GM21381 (cell line): ENCODE measurements at regions not wholly inside any gene's neighbourhood (a gene's known extent, or its start where the extent isn't known, plus 50 kb on each side); places are given as distances from the start of the nearest gene placed in this dataset.

ENCODE experiments used
- ATAC-seq: cut with Tn5 transposase; IDR thresholded peaks from one replicate; pipeline ENCODE4 v1.9.1; 2021; ENCODE audit warnings: mild to moderate bottlenecking, moderate library complexity; ENCODE audit not compliant: unreplicated experiment

DNA sequence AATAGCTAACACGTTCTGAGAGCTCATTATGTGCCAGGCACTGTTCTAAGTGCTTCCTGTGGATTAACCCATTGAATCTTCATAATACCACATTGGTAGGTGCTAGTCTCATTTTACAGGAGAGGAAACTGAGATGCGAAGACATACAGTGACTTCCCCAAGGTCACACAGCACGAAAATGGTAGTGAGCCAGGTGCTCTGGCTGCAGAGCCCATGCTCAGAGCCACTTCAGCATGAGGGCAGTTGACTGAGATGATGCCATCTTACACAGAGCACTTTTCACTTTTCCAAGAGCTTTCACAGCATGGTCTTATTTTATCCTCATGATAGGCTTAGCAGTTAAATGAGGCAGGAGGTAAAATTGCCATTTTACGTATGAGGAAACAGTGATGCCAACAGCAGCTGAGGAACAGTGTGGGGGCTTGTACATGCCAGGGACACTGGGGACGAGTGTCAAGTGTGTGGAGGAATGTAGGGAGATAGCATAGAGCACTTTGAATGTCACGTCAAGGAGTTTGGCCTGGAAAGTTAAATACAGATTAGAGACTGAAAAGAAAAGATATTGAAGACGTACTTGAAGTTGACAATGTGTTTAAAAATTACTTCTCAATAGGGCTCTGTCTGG, 180.0 kb downstream of the KIF4B start:
- ATAC-seq: no peak

DNA sequence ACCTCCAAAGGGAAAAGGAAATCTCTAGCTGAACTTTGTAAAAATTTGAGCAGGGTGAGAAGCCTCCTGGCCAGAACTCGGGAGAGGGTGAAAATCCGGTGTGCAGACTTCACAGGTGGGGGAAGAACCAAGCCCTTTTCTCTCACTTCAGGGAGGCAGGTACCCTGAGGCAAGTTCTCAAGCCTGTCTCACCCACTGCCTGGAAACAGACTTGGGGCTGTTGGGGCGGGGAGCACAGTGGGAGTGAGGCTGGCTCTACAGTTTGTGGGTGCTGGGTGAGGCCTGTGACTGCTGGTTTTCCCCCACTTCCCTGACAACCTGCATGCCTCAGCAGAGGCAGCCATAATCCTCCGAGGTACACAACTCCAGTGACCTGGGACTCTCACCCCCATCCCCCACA, 187.1 kb downstream of the KIF4B start:
- no peak for ATAC-seq

DNA sequence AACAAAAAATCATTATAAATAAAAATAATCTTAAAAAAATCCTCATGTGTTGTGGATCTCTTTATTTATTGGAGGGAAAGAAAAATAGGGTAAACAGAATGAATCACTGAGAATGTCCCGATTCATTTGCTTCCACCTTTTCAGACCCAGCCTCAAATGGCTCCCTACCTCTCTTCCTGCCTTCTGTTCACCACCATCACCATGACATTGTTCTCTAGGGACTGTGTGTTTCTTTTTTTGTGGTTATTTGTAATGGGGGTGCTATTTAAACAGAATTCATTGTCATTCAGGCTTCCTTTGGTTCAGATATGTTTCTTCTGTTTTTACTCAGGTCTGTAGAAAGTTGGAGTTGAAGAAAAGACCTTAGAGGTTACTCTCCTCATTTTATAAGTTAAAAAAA, 198.2 kb downstream of the KIF4B start:
- no peak for ATAC-seq

DNA sequence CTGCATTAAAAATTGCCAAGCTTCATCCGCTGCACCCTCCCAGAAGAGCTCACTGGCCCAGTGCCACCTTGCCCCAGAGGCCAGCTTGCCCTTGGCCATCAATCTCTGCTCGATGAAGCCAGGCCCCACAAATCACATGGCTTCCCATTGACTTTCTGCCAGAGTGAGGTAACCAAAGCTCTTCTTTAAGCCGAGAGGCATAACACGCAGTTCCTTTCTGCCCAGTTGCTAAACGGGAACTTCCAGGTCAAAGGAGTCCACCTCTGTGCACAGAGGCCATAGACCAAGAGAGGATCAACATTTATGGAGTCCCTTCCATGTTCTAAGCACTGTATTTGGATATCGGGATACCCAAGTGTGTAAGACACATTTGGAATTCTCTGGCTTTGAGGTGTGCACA, 208.8 kb downstream of the KIF4B start:
- no peak for ATAC-seq

DNA sequence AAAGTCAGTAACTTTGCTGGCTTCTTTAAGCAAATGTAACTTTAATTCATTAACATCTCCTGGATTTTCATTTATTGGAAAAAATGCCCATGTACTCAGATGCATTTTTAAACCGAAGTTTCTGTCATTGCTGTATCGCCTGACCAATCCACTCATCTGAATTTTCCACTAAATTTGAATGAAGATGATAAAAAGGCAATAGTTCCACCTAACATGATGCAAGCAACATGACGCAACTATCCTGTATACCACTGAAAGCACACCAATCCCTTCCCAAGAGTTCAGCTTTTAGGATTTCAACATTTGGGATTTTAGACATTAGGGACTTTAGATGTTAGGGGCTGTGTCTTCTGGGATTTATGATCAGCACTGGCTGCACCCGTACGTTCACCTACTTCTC, 215.6 kb downstream of the KIF4B start:
- ATAC-seq: no peak

DNA sequence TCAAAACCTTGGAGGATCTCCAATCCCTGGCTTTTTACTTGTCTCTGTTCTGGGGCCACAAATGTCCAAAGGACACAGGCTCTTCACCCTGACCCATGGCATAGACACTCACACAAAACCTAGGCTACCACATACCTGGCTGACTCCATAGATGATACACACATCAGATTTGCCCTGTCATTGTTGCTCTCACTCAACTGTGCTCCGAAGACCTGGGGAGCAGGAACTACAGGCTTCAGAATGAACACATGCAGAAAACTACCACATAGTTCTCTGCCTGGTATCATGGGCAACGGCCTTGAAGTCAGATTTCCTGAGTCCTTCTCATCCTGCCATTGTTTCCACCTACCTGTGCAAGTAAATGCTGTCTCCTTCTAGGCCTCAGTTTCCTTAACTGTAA, 226.2 kb downstream of the KIF4B start:
- no peak for ATAC-seq

DNA sequence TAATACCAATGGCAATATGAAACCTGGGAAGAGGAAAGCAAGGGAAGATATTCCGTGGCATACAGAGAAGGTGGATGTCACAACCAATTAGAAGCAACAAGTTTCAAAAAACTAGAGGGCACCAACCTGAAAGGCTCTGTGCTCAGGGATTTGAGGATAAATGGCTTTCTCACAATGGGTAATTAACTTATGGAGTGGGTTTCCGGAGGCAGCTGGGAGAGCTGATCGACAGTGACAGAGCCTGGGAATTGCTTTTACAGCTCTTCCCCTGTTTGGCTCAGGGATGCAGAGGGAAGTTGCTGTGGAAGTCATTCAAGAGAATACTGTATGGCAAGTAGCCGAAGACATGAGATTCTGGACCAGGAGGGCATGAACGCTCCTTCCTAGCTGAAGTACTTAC, 237.0 kb downstream of the KIF4B start:
- no peak for ATAC-seq

DNA sequence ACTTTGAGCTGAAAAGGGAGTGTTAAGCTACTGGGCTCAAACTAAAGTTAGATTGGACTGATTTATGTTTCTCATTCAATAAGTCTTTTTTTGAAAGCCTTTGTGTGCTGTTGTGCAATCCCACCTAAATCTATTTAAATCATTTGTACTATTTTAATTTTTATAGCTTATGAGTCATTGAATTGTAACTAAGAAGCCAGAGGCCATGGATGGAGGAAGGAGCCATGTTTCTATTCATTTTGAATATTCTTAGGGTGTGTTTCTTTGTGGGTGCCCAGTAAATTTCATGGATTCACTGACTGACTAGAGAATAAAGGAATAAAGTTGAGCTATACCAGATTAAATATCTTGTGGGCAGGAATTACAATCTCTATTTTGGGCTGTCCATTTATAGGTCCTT, 238.5 kb downstream of the KIF4B start:
- no peak for ATAC-seq

DNA sequence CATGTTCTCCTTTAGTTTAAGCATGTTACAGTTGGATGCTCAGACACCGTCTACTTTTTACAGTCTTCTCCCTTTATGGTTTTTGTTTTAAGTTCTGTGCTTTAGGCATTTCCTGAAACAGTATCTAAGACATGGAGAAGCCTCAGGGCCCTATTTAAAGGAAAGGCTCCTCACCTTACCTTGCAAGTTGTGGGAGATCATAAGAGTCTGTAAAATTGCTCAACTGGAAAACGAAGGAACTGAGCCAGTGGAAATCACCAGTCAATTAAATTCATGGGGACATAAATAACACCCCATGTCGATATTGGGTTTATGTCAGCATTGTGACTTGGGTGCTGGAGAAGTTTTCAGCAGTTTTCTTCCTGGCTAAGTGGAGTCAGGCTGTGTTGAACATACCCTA, 239.2 kb downstream of the KIF4B start:
- no peak for ATAC-seq

DNA sequence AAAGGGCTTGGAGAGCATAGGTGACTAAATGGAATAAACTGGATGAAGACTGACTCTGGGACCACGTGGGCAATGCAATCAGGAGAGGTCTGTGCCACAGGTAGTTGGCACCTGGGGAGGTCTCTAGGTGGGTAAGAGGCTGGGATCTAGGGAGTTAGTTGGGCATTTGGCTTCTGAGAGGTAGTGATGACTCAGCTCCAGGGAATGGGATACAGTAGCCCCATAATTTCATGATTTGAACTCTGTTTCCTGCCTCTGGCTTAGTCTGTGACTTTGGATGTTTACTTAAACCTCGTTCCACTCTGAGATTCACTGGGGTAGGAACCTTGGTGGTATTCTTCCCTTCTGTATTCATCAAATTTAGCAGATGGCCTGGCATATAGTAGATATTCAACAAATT, 240.8 kb downstream of the KIF4B start:
- no peak for ATAC-seq

DNA sequence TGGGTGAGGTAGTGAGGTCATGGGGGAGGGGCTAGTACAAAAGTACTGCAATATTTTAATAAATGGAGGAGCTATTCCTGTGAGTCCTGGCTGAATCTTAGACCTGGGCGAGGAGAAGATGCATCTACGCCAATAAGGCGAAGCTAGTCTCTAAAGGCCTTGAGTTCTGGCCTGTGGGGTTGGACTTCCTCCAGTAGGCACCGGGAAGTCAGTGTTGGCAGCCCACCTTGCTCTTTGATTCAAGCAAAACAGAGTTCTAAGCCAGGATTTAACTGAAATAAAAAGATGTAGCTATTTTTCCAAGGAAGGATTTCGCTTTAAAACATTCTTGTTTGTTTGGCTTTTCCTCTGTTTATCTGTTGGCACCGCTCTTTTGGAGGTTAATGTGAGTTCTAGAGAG, 244.6 kb downstream of the KIF4B start:
- ATAC-seq: no peak

DNA sequence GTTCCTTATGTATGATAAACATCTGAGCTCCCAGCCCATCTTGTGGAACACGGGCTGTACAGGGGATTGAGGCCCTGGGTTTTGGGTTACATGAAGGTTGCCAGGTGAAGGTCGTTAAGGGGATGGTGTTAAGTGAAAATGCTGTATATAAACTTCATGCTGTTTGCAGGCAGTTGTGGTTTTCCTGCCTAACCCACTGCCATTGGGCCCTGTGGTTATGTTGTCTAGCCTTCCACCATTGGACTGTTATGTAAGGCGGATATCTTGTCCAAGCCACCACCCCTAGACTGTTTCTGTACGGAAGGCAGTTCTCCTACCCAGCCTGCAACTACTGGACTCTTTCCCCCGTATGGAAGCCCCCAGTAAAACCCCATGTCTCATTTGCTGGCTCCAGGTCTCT, 246.1 kb downstream of the KIF4B start:
- ATAC-seq: no peak

DNA sequence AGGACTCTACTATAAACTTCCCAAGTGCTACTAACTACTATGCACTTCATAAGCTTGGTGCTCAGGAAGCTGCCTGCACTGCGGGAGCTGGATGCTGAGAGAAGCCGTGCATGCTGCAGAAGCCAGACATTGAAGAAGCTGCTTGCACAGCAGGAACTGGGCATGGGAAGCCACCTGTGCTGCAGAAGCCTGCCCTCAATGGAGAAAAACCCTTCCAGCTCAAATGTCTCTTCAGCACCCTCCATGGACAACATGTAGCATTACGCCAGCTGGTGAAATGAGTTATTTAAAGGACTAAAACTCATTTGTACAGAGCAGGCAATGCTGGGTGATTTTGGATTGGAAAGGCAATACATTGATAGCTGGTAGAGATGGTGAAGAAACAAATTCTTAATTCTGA, 247.2 kb downstream of the KIF4B start:
- no peak for ATAC-seq

DNA sequence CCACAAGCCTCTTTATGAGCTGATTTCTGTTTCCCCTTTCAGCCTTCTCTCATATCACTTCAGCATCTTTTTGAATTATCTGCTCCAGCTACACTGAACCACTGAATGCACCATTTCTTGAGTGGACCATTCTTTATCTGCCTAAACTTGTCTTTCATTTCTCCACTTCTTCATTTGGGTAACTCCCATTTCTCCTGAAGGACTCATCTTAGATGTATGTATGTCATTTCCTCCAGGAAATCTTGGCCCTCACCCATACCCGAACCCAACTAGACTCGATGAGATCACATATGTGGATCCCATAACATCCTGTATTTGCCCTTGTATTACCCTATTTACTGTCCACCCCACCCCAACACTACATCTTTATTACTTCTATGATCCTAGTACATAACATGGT, 249.8 kb downstream of the KIF4B start:
- no peak for ATAC-seq

DNA sequence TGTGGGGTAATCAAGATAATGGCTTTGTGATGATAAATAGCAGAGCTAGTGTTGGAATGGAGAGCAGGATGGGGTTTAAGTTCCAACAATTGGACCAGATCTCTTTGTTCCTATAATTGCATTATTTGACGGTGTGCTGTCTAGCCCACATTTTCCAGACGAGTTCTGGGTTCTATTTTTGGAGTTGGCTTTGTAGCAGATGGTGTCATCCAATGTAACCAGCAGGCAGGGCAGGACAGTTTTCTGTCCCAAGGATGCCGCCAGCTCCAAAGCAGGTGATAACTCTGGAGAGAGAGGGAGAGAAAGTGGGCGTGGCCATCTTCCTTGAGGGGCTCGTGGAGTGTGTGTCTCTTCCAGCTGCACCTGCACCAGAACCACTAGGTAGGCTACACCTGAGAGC, 251.3 kb downstream of the KIF4B start:
- no peak for ATAC-seq

DNA sequence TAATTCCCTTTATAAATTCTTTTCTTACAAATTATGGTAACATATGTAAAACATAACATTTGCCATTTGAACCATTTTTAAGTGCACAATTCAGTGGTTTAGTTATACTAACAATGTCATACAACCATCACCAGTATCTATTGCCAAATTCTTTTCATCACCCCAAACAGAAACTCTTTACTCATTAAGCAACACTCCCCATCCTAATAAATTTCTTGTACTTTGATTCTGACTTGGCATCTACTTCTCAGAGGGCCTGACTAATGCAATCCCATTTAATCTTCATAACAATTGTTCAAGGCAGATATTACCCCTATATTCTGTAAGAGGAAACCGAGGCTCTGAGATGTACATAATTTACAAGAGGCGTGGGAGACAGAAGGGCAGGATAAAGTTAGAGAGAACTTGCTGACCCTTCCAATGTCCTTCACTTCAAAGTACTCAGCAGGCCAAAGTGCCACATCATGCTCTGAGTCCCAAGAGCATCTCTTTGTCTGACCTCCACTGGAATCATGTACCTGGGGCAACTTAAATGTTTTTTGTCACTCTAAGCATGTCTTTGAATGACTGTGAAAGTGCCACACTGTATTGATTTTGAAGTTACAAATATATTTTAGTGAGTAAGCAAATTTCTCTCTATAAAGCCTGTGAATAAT, 255.3 kb downstream of the KIF4B start:
- no peak for ATAC-seq

DNA sequence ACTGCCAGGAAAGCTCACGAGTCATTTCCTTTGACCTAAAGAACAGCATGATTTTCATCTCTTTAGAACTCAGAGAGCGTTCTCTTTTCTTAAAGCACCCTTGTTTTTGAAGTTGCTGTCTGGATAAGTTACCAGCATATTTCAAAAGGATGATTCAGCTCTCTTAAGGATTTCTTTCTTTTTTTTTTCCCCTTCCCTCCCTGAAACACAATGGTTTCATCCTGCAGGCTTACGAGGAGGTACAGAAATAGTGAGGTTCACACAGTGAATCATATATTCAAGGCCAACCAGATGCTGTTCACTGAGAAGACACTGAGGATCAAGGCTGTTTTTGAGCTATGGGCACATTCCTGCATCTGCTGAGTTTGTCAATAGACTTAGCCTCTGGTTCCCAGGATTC, 257.2 kb downstream of the KIF4B start:
- ATAC-seq: no peak

DNA sequence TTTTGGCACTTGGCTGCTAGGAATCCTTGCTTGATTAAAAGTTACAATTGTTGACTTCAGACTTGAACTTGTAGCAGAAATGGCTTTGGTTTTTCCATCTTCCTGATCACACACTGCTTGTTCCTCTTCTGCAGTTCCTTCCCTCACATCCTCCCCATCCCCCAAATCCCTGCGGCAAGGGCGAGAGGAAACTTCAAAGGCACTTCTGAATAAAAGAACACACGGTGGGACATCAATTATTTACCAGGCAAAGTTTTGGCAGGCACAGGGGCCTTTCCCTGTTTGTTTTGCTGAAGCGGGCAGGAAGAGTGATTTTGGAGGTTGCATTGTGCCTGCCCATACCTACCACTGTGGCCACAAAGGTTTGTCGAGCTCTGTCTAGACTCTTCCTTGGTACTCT, 260.9 kb downstream of the KIF4B start:
- ATAC-seq: no peak

DNA sequence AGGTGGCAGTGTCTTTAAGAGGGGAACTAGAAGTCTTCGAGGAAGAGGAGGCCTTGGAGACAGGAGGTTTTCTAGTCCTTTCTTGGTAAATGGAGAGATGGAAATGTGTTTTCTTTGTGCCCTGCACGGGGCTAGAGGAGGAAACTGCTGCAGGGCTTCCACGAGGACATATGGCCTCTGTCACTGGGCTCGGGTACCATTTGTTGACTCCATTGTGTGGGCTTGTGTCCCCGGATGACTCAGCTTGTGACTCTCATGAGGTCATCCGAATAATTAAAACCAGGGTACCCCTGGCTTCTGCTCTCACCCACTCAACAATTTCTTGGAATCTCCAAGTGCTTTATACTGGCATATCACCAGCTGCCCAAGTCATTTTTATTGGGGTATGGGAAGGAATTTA, 261.7 kb downstream of the KIF4B start:
- no peak for ATAC-seq

DNA sequence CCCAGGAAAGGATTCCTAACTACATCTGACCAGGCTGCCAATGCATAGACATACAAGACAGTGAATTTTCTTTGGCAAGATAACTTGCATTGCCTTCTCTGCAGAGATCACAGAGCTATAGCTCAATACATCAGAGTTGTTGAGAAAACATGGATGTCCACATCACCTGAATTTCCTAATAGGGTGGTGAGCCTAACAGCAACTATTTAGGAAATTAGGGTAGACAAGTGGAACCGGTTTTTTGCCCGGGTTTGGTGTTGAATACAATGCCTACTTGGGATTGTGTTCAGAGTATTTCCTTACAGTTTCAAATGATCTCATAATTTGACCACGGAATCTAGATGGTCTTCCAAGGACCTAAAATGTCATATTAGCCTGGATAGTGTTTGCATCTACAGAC, 262.7 kb downstream of the KIF4B start:
- no peak for ATAC-seq

DNA sequence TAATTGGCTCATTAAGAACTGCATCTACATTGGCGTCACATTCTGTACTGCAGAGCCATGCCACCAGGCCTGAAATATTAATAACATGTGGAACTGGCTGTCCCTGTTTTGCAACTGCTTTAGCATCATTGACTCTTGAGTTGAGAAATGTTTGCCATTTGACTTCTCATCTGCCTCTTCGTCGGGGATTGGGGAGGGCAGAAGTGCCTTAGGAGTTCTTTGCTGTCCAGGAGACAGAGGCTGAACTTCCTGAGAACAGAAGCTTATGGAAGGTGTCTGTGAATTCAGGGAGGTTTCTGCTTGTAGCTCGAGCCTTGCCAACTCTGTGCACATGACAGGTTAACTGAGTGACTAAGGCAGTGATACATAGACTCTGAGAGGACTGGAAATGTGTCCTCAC, 265.0 kb downstream of the KIF4B start:
- no peak for ATAC-seq

DNA sequence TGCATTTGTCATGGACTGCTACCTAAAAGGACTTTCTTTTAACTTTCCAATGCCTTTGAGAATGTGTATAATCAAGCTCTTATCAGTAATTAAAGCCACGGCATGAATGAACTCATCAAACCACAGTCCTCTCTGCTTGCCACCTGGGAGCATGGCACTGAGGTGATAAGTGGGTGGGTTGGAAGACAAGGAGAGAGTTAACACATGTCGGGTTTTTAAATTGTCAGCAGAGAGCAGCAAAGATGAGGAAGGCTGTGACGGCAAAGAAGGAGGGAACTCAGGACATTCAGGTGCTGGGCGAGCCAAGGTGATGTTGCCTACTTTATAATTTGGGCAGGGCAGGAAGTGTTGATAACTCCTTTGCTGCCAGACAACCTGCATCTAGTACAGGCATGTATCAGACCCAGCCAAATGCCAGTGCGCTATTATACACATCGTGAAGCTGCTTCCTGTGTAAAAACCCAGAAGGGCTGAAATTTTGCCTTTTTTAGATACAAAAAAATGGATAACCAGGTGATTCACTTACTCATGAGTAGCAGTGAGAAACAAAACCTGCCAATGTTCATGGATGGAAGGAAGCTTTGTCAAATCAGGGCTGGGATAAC, 269.1 kb downstream of the KIF4B start:
- ATAC-seq: no peak

DNA sequence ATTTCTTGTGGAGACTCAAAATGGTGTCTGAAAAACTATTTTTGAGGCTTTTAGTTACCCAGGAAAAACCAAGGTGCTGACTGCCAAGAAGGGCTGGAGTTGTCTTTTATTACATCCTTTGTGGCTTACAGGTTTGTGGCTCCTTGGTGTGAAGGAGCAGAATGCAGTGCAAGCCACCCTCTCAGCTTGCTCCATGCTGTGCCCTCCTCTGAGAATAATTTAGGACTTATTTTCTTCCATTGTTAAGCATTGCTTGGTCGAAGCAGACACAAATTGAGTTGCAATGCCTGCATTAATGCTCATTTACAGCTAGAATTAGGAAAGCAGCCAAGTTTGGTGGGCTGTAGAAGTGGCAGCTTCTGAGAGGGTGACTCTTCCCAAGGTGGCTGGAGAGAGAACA, 272.2 kb downstream of the KIF4B start:
- no peak for ATAC-seq
